WTC11 (cell line): ENCODE measurements at regions not wholly inside any gene's neighbourhood (a gene's known extent, or its start where the extent isn't known, plus 50 kb on each side); places are given as distances from the start of the nearest gene placed in this dataset.

ENCODE experiments used
- ATF2 ChIP-seq: sonication (generic); formaldehyde crosslinking; IDR thresholded peaks from 2 replicates; pipeline ENCODE4 v1.8.1; 2022; ENCODE audit warnings: low read depth, missing genetic modification reagents, borderline replicate concordance
- CTCF ChIP-seq: fragments of 200-600 bp; IDR thresholded peaks from 2 replicates; pipeline ENCODE4 v1.8.0; 2022; ENCODE audit warnings: antibody characterized with exemption
- ETV6 ChIP-seq: sonication (generic); formaldehyde crosslinking; IDR thresholded peaks from 2 replicates; pipeline ENCODE4 v1.8.1; 2022; ENCODE audit warnings: mild to moderate bottlenecking, missing genetic modification reagents
- NR2C2 ChIP-seq: sonication (generic); formaldehyde crosslinking; IDR thresholded peaks from 2 replicates; pipeline ENCODE4 v1.8.0; 2022; ENCODE audit warnings: mild to moderate bottlenecking, missing genetic modification reagents
- RORB ChIP-seq: fragments of 250-450 bp; sonication (Bioruptor Pico); IDR thresholded peaks from 2 replicates; pipeline ENCODE4 v1.9.0; 2021; ENCODE audit warnings: mild to moderate bottlenecking

GRCh38 chr5:104385906-104386305 lies 823.3 kb upstream of the NUDT12 start:
- TF ChIP-seq CTCF (no peak), NR2C2 (CRISPR knock-in tag) (no peak), ETV6 (no peak), ATF2 (no peak), RORB (CRISPR knock-in tag) (no peak)
